Stimulated activated CD8-positive, alpha-beta memory T cell treated with anti-CD3 and anti-CD28 coated beads, Interleukin-7, amount 100 ng/mL, for 4 hours (primary cell): ENCODE measurements at regions not wholly inside any gene's neighbourhood (a gene's known extent, or its start where the extent isn't known, plus 50 kb on each side); places are given as distances from the start of the nearest gene placed in this dataset.

Experiments
- DNase-seq, 2 donors: peaks; one replicate each; pipeline ENCODE4 v3.0.0-alpha.2; 2020; ENCODE audit warnings: low read depth in 2 of 2

- no peak for DNase-seq
These were observed 103.3 kb upstream of the BOD1 start for GRCh38 chr5:173719731-173720082.

- DNase-seq: no peak
These were observed 104.0 kb upstream of the BOD1 start for GRCh38 chr5:173720286-173720952.

DNA sequence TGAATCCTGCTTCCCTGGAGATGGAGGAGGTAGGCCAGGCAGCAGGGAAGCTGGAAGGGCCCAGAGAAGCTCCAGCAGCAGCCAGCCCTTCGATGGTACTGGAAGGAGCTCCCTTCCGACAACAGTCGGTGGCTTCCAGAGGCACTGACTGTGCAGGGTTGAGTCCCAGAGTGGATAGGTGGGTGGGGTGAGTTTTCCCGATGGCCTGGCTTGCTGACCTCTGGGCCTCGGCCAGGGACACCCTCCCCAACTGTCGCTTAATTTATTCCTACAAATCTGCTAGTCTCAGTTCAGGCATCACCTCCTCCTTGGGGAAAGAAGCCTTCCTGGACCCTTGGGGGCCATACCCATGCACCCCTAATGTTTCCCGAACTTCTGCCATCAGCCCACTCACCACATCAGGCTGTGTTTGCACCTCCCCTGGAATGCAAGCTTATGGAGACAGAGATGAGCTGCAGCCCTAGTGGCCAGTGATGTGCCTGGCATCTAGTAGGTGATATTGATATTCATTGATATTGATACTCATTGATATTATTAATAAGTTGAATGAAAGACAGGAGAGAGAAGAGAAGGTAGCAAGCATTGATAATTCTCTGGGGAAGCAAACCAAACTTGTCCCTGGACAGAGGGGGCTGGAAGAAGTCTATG, 104.6 kb upstream of the BOD1 start:
- no peak for DNase-seq

GRCh38 chr5:173721601-173722232, 105.3 kb upstream of the BOD1 start:
- no peak for DNase-seq

- DNase-seq: no peak
These were observed 110.6 kb upstream of the BOD1 start for GRCh38 chr5:173726846-173727557.

- DNase-seq: no peak
These were observed 111.7 kb upstream of the BOD1 start for GRCh38 chr5:173727839-173728778.

DNA sequence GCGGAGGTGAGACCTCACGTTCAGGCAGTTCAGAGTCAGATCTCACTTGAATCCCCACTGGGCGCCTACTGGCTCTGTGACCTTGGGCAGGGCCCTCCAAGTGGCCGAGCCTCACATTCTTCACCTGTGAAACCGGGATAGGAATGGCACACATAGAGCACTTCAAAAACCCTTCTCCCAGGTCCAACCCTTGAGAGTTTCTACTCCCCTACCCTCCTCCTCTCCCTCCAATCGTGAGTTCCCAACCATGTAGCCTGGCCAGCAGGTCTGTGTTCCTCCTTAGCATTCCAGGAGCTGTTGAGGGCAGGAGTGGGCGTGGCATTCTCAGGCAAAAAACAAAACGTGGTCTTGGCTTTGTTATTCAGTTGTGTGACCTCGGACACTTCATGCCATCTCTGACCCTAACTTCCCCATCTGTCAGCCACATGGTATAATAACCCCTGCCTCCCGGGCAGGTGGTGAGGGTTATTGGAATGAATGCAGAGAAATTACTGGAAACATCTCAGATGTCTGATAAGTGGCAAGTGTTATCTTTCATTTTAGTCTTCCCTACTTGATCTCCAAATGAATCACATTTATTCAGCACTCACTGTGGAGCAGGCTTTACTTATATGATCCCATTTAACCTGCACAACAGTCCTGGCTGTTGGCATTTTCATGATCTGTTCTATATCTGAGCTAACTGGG, 112.8 kb upstream of the BOD1 start:
- no peak for DNase-seq

DNA sequence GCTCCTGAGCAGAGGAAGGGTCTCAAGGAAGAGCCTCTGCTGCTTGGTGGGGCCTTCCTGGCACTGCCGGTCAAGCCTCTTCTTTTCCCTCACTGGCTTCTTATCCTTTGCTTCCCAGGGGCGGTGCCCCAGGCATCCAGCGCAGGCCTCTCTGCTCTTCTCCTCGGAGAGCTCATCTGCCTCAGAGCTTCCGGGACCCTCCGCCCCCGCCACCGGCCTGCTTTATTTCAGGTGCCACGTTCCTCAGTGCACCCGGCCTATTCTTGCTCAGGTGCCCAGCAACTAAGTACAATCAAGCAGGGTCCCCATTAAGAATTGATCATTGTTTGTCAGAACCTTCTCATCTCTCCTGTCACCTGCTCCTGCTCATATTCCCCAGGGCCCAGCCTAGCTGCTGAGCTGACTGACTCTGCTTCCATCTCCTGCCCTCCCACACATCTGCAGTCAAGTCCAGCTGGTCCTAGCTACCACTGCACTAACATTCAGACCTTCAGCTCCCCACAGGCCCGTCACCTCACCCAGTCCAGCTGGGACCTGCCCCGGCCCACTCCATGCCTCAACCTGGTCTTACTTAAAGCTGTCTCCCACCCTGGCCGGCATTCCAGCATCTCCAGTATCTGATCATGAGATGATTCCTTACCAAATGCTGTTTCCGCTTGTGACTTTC, 114.3 kb upstream of the BOD1 start:
- no peak for DNase-seq

- no peak for DNase-seq
These were observed 116.6 kb upstream of the BOD1 start for GRCh38 chr5:173733021-173733420.

DNA sequence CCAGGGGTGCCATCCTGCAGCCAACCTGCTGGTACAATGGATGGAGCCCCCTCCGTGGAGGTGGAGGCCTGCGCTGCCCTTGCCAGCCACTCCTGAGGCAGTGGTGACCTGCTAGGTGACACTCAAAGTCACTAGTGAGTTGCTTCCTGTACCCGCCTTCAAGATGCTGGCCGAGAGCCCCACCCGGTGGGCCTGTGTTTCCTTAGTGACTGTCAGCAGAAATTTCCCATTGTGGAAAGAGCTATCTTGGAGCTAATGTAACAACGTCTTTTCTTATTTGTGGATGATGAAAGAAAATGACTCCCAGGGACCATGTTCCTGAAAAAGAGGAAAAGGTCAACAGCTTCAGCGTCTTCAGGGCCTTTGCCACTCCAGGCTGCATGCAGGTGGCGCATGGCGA, 117.0 kb upstream of the BOD1 start:
- no peak for DNase-seq

DNA sequence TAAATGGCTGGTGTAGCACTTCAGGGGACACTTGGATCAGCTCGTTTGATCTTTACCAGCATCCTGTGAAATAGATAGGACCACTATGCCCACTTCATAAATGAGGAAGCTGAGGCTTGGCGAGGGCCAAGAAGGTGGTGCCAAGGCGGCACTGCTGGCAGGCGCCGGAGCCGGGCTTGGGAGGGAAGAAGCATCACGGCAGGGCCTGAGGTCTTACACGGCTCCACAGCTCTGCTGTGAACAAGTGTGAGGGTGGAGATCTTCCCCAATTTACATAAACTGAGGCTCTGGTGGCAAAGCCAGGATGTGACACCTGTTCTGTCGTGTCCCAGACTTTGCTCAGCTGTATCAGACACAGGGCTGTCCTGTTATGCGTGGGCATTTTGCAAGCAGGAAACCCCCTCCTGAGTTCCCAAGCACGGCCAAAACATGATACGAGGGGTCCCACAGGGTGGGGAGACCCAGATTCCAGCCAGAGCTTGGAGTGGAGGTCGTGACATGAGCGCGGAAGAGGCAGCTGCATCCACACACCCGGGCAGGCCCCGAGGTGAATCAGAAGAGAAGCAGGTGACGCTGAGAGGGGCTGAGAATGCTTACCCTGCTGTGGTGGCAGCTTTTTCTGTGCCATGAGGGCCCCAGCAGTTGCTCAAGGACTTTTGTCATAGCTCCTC, 117.5 kb upstream of the BOD1 start:
- no peak for DNase-seq

DNA sequence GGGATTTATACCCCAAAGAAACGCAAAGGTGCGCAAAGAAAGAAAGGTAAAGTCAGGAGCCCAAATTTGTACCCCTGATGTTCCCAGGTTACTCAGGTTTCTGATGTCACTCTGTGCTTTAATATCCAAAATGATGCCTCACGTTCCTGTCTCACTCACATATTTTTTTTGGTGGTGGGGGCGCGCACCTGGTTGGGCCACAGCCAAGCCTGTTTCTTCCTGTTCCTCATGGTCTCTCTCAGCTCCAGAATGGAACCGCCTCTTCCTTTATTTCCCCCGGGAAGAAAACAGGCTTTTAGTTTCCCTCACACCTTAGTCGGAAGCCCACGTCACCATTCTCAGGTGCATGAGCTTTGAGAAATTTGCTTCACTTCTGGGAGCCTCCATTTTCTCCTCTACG, 118.3 kb upstream of the BOD1 start:
- DNase-seq: no peak

DNA sequence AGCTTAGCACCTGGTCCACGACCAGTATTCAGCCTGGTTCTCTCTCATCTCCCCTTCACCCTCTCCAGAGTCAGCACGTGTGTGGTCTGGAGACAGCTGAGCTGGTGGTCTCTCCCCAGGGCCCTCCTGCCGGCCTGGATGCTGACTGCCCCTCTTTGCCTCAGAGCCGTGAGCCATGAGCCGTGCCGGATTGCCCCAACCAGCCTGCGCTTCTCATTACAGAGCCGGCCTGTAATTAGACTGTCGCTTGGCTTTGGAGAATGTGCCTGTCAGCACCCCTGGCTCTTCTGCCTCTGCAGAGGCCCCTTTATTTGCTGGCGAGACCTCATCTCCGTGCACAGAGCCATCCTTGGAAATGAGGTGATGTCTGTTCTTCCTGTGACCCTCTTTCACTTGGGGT, 118.7 kb upstream of the BOD1 start:
- no peak for DNase-seq

DNA sequence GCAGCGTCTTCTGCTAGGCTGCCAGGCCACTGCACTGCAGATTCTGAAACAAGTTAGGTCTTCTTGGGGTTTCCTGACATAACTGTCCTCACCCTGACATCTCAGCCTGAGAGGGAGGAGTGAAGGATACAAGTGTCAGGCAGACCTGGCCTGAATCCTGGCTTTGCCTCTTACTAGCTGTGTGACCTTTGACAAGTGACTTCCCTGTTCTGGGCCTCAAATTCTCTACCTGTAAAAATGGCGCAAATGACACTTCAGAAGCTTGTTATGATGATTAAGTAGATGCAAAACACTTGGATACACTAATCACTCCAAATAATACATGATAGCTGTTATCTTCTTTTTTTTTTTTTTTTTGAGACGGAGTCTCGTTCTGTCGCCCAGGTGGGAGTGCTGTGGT, 119.2 kb upstream of the BOD1 start:
- DNase-seq: no peak

DNA sequence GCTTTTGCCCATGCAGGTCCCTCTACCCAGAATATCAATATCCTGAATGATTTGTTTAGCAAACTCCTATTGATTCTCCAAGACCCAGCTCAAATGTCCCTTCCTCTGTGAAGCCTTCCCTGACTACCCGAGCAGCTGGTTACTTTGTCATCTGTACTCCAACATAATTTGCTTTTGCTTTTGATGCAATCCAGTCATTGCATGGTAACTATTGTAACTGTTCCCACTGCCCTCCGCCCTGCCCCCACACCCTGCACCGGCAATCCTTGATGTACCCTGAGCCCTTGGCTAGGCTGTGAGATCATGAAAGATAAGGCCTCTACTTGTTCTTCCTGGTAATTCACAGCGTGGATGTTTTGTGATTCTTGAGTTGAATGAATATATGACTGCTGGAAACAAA, 119.9 kb upstream of the BOD1 start:
- no peak for DNase-seq

- DNase-seq: no peak
These were observed 120.5 kb upstream of the BOD1 start for GRCh38 chr5:173736923-173737412.

GRCh38 chr5:173739741-173740140, 123.3 kb upstream of the BOD1 start:
- DNase-seq: no peak

GRCh38 chr5:173740400-173740799, 124.0 kb upstream of the BOD1 start:
- no peak for DNase-seq

GRCh38 chr5:173741087-173741486, 124.6 kb upstream of the BOD1 start:
- DNase-seq: no peak
